ENCODE measurements at regions not wholly inside any gene's neighbourhood (a gene's known extent, or its start where the extent isn't known, plus 50 kb on each side); places are given as distances from the start of the nearest gene placed in this dataset.

DNA sequence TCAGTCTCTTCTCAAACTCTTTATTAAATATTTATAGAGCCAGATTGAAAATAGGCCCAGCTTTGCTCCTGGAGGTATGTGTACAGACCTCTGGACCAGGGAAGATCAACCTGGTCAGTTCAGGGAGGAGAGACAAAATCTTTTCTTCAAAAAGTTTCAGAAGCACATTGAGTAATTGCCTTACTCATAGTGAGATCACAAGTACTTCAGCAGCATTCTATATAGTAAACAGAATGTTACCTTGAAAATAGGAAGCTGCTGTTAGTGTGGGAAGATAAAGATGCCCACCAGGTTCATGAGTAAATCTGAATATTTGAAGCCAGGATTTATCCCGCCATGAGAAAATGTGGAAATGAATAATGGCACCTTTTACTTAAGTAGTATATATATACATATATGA lies 665.9 kb upstream of the CITED2 start:
- Histone ChIP-seq H3K36me3 (ENCODE audit: control insufficient read depth, insufficient read depth, low read length) (no peaks in the 10 kb centered on the region), H4K20me1 (replicated peaks; ENCODE audit: control insufficient read depth, insufficient read depth, low read length) (no peaks in the 10 kb centered on the region), H2AFZ (ENCODE audit: low read depth, low read length) (no peak overlapping the region), H3K9me1 (ENCODE audit: control insufficient read depth, insufficient read depth, low read length) (no peaks in the 10 kb centered on the region), H3K27me3 (ENCODE audit: control insufficient read depth in 2 of 2, insufficient read depth in 2 of 2, low read length in 2 of 2) (no peaks in the 10 kb centered on the region), H3K9ac (ENCODE audit: insufficient read depth in 1 of 2, low read depth in 2 of 2, low read length in 2 of 2) (no peak overlapping the region), H3K9me3 (replicated peaks; ENCODE audit: control insufficient read depth, insufficient read depth, low read depth, low read length) (no peaks in the 10 kb centered on the region), H3K79me2 (ENCODE audit: control insufficient read depth, insufficient read depth, low read length) (no peaks in the 10 kb centered on the region), H3K4me3 (no peak overlapping the region), H3K4me1 (replicated peaks in 1 of 2; ENCODE audit: control insufficient read depth in 2 of 2, insufficient read depth in 2 of 2, low read length in 2 of 2) (no peaks in the 10 kb centered on the region), H3K27ac (ENCODE audit: extremely low read depth, low read depth, low read length) (no peak overlapping the region), H3K4me2 (ENCODE audit: insufficient read depth, low read length) (no peak overlapping the region)
- DNase-seq (ENCODE audit: extremely low read depth in 1 of 4, low spot score in 3 of 4) = no peak
- ChIA-PET POLR2A (no interaction called here), CTCF (ENCODE audit: low intra/inter-chr PET ratio) (no interaction called here)
- in situ Hi-C loops (cut with MboI) (no loop called here), intact Hi-C loops (cut with micrococcal nuclease) (no loop called here)
- ATAC-seq = no peak
- FAIRE-seq = no peak
- BruUV-seq (replicated peaks) = no TSS peak
- 0% methylated on average over 1 of the region's 1 CpG for WGBS (ENCODE audit: insufficient coverage, low coverage, missing lambda C conversion rate)
- TF ChIP-seq KLF16 (IDR thresholded peaks at IDR 0.05) (no peak), HDGF (IDR thresholded peaks at IDR 0.05) (no peak), YBX1 (IDR thresholded peaks at IDR 0.05) (no peak), MIER1 (IDR thresholded peaks at IDR 0.05; ENCODE audit: low read depth) (no peak), ZNF57 (CRISPR knock-in tag; IDR thresholded peaks at IDR 0.05) (no peak), ZMIZ1 (IDR thresholded peaks at IDR 0.05; ENCODE audit: low read depth in 2 of 2, low read length in 2 of 2) (no peak), SRSF3 (IDR thresholded peaks at IDR 0.05; ENCODE audit: insufficient read depth, low read length) (no peak), SFPQ (IDR thresholded peaks at IDR 0.05; ENCODE audit: low read depth, low read length) (no peak), ZBED1 (IDR thresholded peaks at IDR 0.05) (no peak), RCOR1 (IDR thresholded peaks at IDR 0.05; ENCODE audit: borderline replicate concordance in 1 of 2, low read depth in 2 of 2, low read length in 2 of 2) (no peak), ZHX1 (conservative IDR thresholded peaks at IDR 0.05; ENCODE audit: low read length) (no peak), CC2D1A (IDR thresholded peaks at IDR 0.05) (no peak), NELFE (IDR thresholded peaks at IDR 0.05; ENCODE audit: insufficient read depth, insufficient read length) (no peak)
- TF ChIP-seq, protein P1, sequence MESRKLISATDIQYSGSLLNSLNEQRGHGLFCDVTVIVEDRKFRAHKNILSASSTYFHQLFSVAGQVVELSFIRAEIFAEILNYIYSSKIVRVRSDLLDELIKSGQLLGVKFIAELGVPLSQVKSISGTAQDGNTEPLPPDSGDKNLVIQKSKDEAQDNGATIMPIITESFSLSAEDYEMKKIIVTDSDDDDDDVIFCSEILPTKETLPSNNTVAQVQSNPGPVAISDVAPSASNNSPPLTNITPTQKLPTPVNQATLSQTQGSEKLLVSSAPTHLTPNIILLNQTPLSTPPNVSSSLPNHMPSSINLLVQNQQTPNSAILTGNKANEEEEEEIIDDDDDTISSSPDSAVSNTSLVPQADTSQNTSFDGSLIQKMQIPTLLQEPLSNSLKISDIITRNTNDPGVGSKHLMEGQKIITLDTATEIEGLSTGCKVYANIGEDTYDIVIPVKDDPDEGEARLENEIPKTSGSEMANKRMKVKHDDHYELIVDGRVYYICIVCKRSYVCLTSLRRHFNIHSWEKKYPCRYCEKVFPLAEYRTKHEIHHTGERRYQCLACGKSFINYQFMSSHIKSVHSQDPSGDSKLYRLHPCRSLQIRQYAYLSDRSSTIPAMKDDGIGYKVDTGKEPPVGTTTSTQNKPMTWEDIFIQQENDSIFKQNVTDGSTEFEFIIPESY (CRISPR knock-in tag; IDR thresholded peaks at IDR 0.05) = no peak

Measured in K562 (cell line).